GM23338 (cell line): ENCODE measurements at regions not wholly inside any gene's neighbourhood (a gene's known extent, or its start where the extent isn't known, plus 50 kb on each side); places are given as distances from the start of the nearest gene placed in this dataset.

Experiments
- ATAC-seq: fragments of 200-7000 bp; cut with Tn5 transposase; 3 replicates; pipeline ENCODE4 v1.9.1; 2020
- DNase-seq: peaks from one replicate; pipeline ENCODE4 v3.0.0-alpha.2; 2015; ENCODE audit warnings: low spot score
- H2AFZ ChIP-seq: fragments of 200-600 bp; sonication (generic); 2 replicates; pipeline ENCODE4 v1.8.0; 2016; ENCODE audit warnings: antibody characterized with exemption, mild to moderate bottlenecking, moderate library complexity
- H3F3A ChIP-seq: fragments of 200-600 bp; sonication (generic); replicated peaks from 2 replicates; pipeline ENCODE4 v1.8.0; 2017; ENCODE audit warnings: antibody characterized with exemption, mixed run types, low read depth
- H3K27ac ChIP-seq: fragments of 200-600 bp; sonication (generic); 2 replicates; pipeline ENCODE4 v1.6.1; 2016; ENCODE audit warnings: low read depth
- H3K27me3 ChIP-seq: fragments of 200-600 bp; sonication (generic); 2 replicates; pipeline ENCODE4 v1.8.0; 2016; ENCODE audit warnings: mild to moderate bottlenecking, mixed run types, moderate library complexity; ENCODE audit not compliant: insufficient read depth
- H3K36me3 ChIP-seq: fragments of 200-600 bp; sonication (generic); 2 replicates; pipeline ENCODE4 v1.8.0; 2016; ENCODE audit warnings: mild to moderate bottlenecking; ENCODE audit not compliant: insufficient read depth
- H3K4me1 ChIP-seq: fragments of 200-600 bp; sonication (generic); 2 replicates; pipeline ENCODE4 v1.8.0; 2016; ENCODE audit warnings: mild to moderate bottlenecking, moderate library complexity; ENCODE audit not compliant: insufficient read depth
- H3K4me2 ChIP-seq: fragments of 200-600 bp; sonication (generic); 2 replicates; pipeline ENCODE4 v1.7.1; 2017; ENCODE audit warnings: mixed run types
- H3K4me3 ChIP-seq: fragments of 200-600 bp; sonication (generic); 2 replicates; pipeline ENCODE4 v1.6.1; 2016; ENCODE audit warnings: mixed run types
- H3K79me2 ChIP-seq: fragments of 200-600 bp; sonication (generic); replicated peaks from 2 replicates; pipeline ENCODE4 v1.8.0; 2017; ENCODE audit warnings: mild to moderate bottlenecking; ENCODE audit not compliant: insufficient read depth
- H3K9me2 ChIP-seq: fragments of 200-600 bp; sonication (generic); 2 replicates; pipeline ENCODE4 v1.8.0; 2017; ENCODE audit not compliant: insufficient read depth
- H4K20me1 ChIP-seq: fragments of 200-600 bp; sonication (generic); replicated peaks from 2 replicates; pipeline ENCODE4 v1.8.0; 2017; ENCODE audit warnings: mild to moderate bottlenecking; ENCODE audit not compliant: insufficient read depth
- H3K27ac Mint-ChIP-seq: 2 replicates; pipeline ENCODE4 v1.8.0; 2020; ENCODE audit warnings: inconsistent platforms, mild to moderate bottlenecking, moderate library complexity, mixed read lengths
- H3K27me3 Mint-ChIP-seq: 3 replicates; pipeline ENCODE4 v1.8.0; 2022; ENCODE audit warnings: low read depth, mild to moderate bottlenecking, moderate library complexity, mixed read lengths, inconsistent platforms; ENCODE audit not compliant: insufficient read depth, poor library complexity
- H3K36me3 Mint-ChIP-seq: 3 replicates; pipeline ENCODE4 v1.8.0; 2021; ENCODE audit warnings: low read depth, mild to moderate bottlenecking, inconsistent platforms, moderate library complexity, mixed read lengths
- H3K4me1 Mint-ChIP-seq: 3 replicates; pipeline ENCODE4 v1.8.0; 2020; ENCODE audit warnings: mild to moderate bottlenecking, inconsistent platforms, mixed read lengths
- H3K4me3 Mint-ChIP-seq: 3 replicates; pipeline ENCODE4 v1.8.0; 2021; ENCODE audit warnings: moderate library complexity, mild to moderate bottlenecking, inconsistent platforms, mixed read lengths
- H3K9me3 Mint-ChIP-seq: 3 replicates; pipeline ENCODE4 v1.8.0; 2020; ENCODE audit warnings: moderate library complexity, mild to moderate bottlenecking, inconsistent platforms, mixed read lengths
- CREB1 ChIP-seq: fragments of 250-450 bp; sonication (Bioruptor Pico); IDR thresholded peaks from 2 replicates; pipeline ENCODE4 v1.5.0; 2020; ENCODE audit warnings: low read depth, mild to moderate bottlenecking, moderate library complexity
- EZH2 ChIP-seq: fragments of 200-600 bp; sonication (generic); IDR thresholded peaks from one replicate; pipeline ENCODE4 v1.8.0; 2017; ENCODE audit warnings: antibody characterized with exemption, mild to moderate bottlenecking, low read depth; ENCODE audit not compliant: unreplicated experiment
- EZH2phosphoT487 ChIP-seq: fragments of 200-600 bp; sonication (generic); IDR thresholded peaks from one replicate; pipeline ENCODE4 v1.8.1; 2018; ENCODE audit warnings: antibody characterized with exemption; ENCODE audit not compliant: unreplicated experiment
- NANOG ChIP-seq: IDR thresholded peaks from 2 replicates; pipeline ENCODE4 v1.6.1; 2016; ENCODE audit warnings: antibody characterized with exemption, borderline replicate concordance
- ZNF331 ChIP-seq: fragments of 250-450 bp; sonication (Bioruptor Pico); IDR thresholded peaks from 2 replicates; pipeline ENCODE4 v1.5.0; 2020; ENCODE audit warnings: low read depth, mild to moderate bottlenecking, moderate library complexity
- TF ChIP-seq, protein P1 (sequence below): IDR thresholded peaks from one replicate; pipeline ENCODE4 v1.6.1; 2018; ENCODE audit warnings: antibody characterized with exemption; ENCODE audit not compliant: unreplicated experiment
- TF ChIP-seq, protein P2 (sequence below): IDR thresholded peaks from 2 replicates; pipeline ENCODE4 v1.6.1; 2016; ENCODE audit warnings: antibody characterized with exemption
- TF ChIP-seq, protein P3 (sequence below), 2 experiments: fragments of 200-600 bp in 1 of 2; sonication (generic) in 1 of 2; conservative IDR thresholded peaks; 2 replicates each; pipeline versions ENCODE4 v1.5.1 to v1.6.1; 2016 to 2017; ENCODE audit warnings: antibody characterized with exemption in 2 of 2, low read depth in 2 of 2, mild to moderate bottlenecking in 2 of 2, moderate library complexity in 1 of 2
- TF ChIP-seq, protein P4 (sequence below): fragments of 250-450 bp; sonication (Bioruptor Pico); IDR thresholded peaks from 2 replicates; pipeline ENCODE4 v1.5.0; 2020; ENCODE audit warnings: mild to moderate bottlenecking, moderate library complexity

DNA sequence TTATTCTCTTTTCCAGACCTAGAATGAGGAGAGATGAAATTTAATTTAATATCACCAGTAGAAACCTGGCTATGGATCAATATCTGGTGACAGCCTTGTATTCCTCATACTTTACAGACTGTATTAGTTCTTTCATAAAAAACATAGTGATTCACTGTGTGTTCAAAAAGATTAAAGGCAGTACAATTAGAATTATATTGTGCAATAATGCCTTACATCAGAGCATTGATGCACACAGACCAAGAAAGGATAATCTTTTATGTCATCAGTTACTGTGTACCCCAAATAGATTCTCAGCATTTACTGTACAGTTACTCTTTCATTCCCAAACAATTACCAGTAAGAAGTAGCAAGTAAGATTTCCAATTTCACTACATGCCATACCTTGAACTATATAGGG is 260.5 kb upstream of the ANXA10 start (continued):
- TF ChIP-seq, protein P1, sequence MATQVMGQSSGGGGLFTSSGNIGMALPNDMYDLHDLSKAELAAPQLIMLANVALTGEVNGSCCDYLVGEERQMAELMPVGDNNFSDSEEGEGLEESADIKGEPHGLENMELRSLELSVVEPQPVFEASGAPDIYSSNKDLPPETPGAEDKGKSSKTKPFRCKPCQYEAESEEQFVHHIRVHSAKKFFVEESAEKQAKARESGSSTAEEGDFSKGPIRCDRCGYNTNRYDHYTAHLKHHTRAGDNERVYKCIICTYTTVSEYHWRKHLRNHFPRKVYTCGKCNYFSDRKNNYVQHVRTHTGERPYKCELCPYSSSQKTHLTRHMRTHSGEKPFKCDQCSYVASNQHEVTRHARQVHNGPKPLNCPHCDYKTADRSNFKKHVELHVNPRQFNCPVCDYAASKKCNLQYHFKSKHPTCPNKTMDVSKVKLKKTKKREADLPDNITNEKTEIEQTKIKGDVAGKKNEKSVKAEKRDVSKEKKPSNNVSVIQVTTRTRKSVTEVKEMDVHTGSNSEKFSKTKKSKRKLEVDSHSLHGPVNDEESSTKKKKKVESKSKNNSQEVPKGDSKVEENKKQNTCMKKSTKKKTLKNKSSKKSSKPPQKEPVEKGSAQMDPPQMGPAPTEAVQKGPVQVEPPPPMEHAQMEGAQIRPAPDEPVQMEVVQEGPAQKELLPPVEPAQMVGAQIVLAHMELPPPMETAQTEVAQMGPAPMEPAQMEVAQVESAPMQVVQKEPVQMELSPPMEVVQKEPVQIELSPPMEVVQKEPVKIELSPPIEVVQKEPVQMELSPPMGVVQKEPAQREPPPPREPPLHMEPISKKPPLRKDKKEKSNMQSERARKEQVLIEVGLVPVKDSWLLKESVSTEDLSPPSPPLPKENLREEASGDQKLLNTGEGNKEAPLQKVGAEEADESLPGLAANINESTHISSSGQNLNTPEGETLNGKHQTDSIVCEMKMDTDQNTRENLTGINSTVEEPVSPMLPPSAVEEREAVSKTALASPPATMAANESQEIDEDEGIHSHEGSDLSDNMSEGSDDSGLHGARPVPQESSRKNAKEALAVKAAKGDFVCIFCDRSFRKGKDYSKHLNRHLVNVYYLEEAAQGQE = no peak
- TF ChIP-seq, protein P2, sequence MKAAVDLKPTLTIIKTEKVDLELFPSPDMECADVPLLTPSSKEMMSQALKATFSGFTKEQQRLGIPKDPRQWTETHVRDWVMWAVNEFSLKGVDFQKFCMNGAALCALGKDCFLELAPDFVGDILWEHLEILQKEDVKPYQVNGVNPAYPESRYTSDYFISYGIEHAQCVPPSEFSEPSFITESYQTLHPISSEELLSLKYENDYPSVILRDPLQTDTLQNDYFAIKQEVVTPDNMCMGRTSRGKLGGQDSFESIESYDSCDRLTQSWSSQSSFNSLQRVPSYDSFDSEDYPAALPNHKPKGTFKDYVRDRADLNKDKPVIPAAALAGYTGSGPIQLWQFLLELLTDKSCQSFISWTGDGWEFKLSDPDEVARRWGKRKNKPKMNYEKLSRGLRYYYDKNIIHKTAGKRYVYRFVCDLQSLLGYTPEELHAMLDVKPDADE = no peak
- TF ChIP-seq EZH2phosphoT487 = no peak
- TF ChIP-seq, protein P3, sequence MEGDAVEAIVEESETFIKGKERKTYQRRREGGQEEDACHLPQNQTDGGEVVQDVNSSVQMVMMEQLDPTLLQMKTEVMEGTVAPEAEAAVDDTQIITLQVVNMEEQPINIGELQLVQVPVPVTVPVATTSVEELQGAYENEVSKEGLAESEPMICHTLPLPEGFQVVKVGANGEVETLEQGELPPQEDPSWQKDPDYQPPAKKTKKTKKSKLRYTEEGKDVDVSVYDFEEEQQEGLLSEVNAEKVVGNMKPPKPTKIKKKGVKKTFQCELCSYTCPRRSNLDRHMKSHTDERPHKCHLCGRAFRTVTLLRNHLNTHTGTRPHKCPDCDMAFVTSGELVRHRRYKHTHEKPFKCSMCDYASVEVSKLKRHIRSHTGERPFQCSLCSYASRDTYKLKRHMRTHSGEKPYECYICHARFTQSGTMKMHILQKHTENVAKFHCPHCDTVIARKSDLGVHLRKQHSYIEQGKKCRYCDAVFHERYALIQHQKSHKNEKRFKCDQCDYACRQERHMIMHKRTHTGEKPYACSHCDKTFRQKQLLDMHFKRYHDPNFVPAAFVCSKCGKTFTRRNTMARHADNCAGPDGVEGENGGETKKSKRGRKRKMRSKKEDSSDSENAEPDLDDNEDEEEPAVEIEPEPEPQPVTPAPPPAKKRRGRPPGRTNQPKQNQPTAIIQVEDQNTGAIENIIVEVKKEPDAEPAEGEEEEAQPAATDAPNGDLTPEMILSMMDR (conservative IDR thresholded peaks at IDR 0.05; ENCODE audit: low read depth in 2 of 2) = no peak

DNA sequence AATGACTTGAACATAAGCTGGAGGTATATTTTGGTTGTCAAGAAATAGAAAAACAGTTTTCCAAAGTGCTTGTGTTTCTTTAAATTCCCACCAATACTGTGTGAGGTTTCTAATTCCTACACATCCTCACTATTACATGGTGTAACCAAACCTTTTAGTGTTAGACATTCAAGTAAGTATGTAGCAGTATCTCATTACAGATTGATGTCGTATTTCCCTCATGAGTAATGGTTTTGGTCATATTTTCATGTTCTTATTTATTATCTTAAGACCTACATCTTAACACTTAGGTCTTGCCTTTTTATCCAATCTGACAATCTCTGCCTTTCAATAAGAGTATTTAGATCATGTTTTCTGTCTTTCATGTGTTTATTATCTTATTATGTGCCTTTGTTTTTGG is 253.7 kb upstream of the ANXA10 start:
- no peak for ATAC-seq
- TF ChIP-seq EZH2 (no peak), EZH2phosphoT487 (no peak), NANOG (no peak), ZNF331 (CRISPR knock-in tag) (no peak), CREB1 (CRISPR knock-in tag) (no peak)
- TF ChIP-seq, protein P3 (conservative IDR thresholded peaks at IDR 0.05; ENCODE audit: low read depth in 2 of 2) = no peak
- TF ChIP-seq, protein P4, sequence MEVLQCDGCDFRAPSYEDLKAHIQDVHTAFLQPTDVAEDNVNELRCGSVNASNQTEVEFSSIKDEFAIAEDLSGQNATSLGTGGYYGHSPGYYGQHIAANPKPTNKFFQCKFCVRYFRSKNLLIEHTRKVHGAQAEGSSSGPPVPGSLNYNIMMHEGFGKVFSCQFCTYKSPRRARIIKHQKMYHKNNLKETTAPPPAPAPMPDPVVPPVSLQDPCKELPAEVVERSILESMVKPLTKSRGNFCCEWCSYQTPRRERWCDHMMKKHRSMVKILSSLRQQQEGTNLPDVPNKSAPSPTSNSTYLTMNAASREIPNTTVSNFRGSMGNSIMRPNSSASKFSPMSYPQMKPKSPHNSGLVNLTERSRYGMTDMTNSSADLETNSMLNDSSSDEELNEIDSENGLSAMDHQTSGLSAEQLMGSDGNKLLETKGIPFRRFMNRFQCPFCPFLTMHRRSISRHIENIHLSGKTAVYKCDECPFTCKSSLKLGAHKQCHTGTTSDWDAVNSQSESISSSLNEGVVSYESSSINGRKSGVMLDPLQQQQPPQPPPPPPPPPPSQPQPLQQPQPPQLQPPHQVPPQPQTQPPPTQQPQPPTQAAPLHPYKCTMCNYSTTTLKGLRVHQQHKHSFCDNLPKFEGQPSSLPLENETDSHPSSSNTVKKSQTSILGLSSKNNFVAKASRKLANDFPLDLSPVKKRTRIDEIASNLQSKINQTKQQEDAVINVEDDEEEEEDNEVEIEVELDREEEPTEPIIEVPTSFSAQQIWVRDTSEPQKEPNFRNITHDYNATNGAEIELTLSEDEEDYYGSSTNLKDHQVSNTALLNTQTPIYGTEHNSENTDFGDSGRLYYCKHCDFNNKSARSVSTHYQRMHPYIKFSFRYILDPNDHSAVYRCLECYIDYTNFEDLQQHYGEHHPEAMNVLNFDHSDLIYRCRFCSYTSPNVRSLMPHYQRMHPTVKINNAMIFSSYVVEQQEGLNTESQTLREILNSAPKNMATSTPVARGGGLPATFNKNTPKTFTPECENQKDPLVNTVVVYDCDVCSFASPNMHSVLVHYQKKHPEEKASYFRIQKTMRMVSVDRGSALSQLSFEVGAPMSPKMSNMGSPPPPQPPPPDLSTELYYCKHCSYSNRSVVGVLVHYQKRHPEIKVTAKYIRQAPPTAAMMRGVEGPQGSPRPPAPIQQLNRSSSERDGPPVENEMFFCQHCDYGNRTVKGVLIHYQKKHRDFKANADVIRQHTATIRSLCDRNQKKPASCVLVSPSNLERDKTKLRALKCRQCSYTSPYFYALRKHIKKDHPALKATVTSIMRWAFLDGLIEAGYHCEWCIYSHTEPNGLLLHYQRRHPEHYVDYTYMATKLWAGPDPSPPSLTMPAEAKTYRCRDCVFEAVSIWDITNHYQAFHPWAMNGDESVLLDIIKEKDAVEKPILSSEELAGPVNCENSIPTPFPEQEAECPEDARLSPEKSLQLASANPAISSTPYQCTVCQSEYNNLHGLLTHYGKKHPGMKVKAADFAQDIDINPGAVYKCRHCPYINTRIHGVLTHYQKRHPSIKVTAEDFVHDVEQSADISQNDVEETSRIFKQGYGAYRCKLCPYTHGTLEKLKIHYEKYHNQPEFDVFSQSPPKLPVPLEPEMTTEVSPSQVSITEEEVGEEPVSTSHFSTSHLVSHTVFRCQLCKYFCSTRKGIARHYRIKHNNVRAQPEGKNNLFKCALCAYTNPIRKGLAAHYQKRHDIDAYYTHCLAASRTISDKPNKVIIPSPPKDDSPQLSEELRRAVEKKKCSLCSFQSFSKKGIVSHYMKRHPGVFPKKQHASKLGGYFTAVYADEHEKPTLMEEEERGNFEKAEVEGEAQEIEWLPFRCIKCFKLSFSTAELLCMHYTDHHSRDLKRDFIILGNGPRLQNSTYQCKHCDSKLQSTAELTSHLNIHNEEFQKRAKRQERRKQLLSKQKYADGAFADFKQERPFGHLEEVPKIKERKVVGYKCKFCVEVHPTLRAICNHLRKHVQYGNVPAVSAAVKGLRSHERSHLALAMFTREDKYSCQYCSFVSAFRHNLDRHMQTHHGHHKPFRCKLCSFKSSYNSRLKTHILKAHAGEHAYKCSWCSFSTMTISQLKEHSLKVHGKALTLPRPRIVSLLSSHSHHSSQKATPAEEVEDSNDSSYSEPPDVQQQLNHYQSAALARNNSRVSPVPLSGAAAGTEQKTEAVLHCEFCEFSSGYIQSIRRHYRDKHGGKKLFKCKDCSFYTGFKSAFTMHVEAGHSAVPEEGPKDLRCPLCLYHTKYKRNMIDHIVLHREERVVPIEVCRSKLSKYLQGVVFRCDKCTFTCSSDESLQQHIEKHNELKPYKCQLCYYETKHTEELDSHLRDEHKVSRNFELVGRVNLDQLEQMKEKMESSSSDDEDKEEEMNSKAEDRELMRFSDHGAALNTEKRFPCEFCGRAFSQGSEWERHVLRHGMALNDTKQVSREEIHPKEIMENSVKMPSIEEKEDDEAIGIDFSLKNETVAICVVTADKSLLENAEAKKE (CRISPR knock-in tag) = no peak

More for the DNA sequence above, 253.7 kb upstream of the ANXA10 start:
- H3K27ac Mint-ChIP-seq = no peak overlapping the region
- Histone ChIP-seq H4K20me1 (no peaks in the 10 kb centered on the region), H3K27ac (no peak overlapping the region), H3K4me1 (no peaks in the 10 kb centered on the region), H3K79me2 (no peaks in the 10 kb centered on the region), H3K36me3 (no peaks in the 10 kb centered on the region), H3K27me3 (no peaks in the 10 kb centered on the region), H3K4me3 (no peak overlapping the region), H2AFZ (no peak overlapping the region), H3K9me2 (no peaks in the 10 kb centered on the region), H3K4me2 (no peak overlapping the region), H3F3A (no peaks in the 10 kb centered on the region)
- no peaks in the 10 kb centered on the region for H3K9me3 Mint-ChIP-seq
- DNase-seq = no peak
- H3K4me1 Mint-ChIP-seq = 0 out of 3 replicates have a peak, but pooled peaks cover 2% of the 10 kb centered on the region
- no peaks in the 10 kb centered on the region for H3K27me3 Mint-ChIP-seq
- no peaks in the 10 kb centered on the region; the same call in 2 of the 3 replicates for H3K36me3 Mint-ChIP-seq
- H3K4me3 Mint-ChIP-seq = no peak overlapping the region
